Liver (tissue), 3 donors: ENCODE measurements at regions not wholly inside any gene's neighbourhood (a gene's known extent, or its start where the extent isn't known, plus 50 kb on each side); places are given as distances from the start of the nearest gene placed in this dataset.

Experiments used
- HNF4G ChIP-seq: IDR thresholded peaks from 2 replicates; pipeline ENCODE4 v1.6.1; 2016; ENCODE audit warnings: antibody characterized with exemption
- JUND ChIP-seq, 2 donors: IDR thresholded peaks; 2 replicates each; pipeline ENCODE4 v1.6.1; 2016; ENCODE audit warnings: antibody characterized with exemption in 2 of 2
- TF ChIP-seq, protein P1 (sequence below): fragments of 150-350 bp; IDR thresholded peaks from 2 replicates; pipeline ENCODE4 v1.5.1; 2017; ENCODE audit warnings: improper control_type of control experiment, low read depth, low read length; ENCODE audit not compliant: missing input control
- TF ChIP-seq, protein P2 (sequence below): IDR thresholded peaks from 2 replicates; pipeline ENCODE4 v1.6.1; 2016; ENCODE audit warnings: antibody characterized with exemption
- donor health status: healthy.
- donor health status: healthy.

DNA sequence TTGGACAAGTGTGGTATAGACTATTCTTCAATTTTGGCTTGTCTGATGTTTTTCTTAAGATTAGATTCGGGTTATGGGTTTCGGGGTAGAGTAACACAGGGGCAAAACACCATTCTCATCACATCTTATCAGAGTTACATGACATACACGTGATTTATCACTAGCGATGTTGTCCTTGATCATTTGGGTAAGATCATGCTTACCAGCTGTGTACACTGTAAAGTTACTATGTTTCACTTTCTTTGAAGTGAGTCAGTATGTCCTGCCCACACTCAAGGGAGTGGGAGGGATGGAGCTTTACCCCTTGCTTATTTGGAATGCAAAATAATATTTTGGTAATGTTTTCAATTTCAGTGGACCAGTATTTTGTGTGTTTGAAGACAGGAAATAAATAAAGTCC lies 101.8 kb upstream of the TAF11L2 start:
- TF ChIP-seq, protein P1, sequence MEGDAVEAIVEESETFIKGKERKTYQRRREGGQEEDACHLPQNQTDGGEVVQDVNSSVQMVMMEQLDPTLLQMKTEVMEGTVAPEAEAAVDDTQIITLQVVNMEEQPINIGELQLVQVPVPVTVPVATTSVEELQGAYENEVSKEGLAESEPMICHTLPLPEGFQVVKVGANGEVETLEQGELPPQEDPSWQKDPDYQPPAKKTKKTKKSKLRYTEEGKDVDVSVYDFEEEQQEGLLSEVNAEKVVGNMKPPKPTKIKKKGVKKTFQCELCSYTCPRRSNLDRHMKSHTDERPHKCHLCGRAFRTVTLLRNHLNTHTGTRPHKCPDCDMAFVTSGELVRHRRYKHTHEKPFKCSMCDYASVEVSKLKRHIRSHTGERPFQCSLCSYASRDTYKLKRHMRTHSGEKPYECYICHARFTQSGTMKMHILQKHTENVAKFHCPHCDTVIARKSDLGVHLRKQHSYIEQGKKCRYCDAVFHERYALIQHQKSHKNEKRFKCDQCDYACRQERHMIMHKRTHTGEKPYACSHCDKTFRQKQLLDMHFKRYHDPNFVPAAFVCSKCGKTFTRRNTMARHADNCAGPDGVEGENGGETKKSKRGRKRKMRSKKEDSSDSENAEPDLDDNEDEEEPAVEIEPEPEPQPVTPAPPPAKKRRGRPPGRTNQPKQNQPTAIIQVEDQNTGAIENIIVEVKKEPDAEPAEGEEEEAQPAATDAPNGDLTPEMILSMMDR = no peak
- TF ChIP-seq, protein P2, sequence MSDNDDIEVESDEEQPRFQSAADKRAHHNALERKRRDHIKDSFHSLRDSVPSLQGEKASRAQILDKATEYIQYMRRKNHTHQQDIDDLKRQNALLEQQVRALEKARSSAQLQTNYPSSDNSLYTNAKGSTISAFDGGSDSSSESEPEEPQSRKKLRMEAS = no peak
- TF ChIP-seq JUND (IDR thresholded peaks at IDR 0.05) (no peak), HNF4G (no peak)
